ENCODE measurements at regions not wholly inside any gene's neighbourhood (a gene's known extent, or its start where the extent isn't known, plus 50 kb on each side); places are given as distances from the start of the nearest gene placed in this dataset.

- no peak overlapping the region for H3K4me3 Mint-ChIP-seq
- POLR2A ChIA-PET: no interaction called here
- no peaks in the 10 kb centered on the region for H3K4me1 Mint-ChIP-seq
- no peaks in the 10 kb centered on the region for H3K36me3 Mint-ChIP-seq (ENCODE audit: low read depth)
- CTCF ChIA-PET: no interaction called here
- H3K9me3 Mint-ChIP-seq: no peaks in the 10 kb centered on the region
- no peak for DNase-seq
- H3K27ac Mint-ChIP-seq: no peak overlapping the region
- no peaks in the 10 kb centered on the region for H3K27me3 Mint-ChIP-seq
Observed at GRCh38 chr3:177665122-177665808, 468.0 kb upstream of the TBL1XR1 start.

- POLR2A ChIA-PET: no interaction called here
- Mint-ChIP-seq H3K27ac (no peak overlapping the region), H3K4me1 (no peaks in the 10 kb centered on the region), H3K9me3 (no peaks in the 10 kb centered on the region), H3K27me3 (no peaks in the 10 kb centered on the region), H3K36me3 (ENCODE audit: low read depth) (no peaks in the 10 kb centered on the region), H3K4me3 (no peak overlapping the region)
- DNase-seq: no peak
- CTCF ChIA-PET: no interaction called here
Observed at GRCh38 chr3:177672252-177672911, 475.1 kb upstream of the TBL1XR1 start.

DNA sequence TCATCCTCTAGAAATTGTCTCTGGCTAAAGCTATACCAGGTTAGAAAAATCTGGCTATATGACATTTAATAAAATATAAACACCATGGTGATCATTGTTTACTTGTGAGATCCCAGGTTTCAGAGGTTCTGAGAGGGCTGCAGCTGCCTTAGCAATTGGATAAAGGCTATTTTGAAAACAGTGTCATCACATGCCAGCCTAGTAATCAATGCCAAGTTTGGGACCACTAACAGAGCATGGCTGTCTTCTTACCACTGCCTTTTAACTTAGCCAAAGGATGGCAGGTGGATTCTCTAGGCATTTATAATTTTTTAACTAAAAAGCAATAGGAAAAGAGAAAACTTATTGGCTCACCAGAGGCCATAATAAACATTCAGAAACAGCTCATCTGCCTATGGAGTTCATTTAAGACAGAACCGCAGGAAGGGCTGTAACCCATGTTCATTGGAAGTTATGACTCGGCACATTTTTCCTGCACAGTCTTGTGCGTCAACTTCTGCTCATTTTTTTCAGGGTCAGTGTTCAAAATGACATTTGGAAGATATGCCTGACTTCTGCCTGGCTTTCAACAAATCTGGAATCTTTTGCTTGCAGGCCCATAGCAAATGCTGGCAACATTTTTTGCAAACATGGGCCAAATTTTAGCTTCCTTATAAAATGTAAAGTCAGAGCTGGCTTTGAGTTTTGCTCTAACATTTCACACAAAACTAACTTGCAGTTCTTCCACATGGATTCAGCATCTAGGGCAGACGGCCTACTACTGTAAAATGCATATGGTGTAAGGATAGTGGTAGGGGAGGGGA, 476.0 kb upstream of the TBL1XR1 start:
- no peaks in the 10 kb centered on the region for H3K27me3 Mint-ChIP-seq
- POLR2A ChIA-PET: no interaction called here
- no peak for DNase-seq

GRCh38 chr3:177674186-177674585, 476.9 kb upstream of the TBL1XR1 start:
- no peaks in the 10 kb centered on the region for H3K27me3 Mint-ChIP-seq
- H3K4me3 Mint-ChIP-seq: no peak overlapping the region
- ChIA-PET CTCF (no interaction called here), POLR2A (no interaction called here)
- no peaks in the 10 kb centered on the region for H3K9me3 Mint-ChIP-seq
- no peaks in the 10 kb centered on the region for H3K36me3 Mint-ChIP-seq (ENCODE audit: low read depth)
- DNase-seq: no peak
- peaks cover 11% of the 10 kb centered on the region for H3K4me1 Mint-ChIP-seq
- no peak overlapping the region for H3K27ac Mint-ChIP-seq

More for the DNA sequence above, 476.0 kb upstream of the TBL1XR1 start:
- Mint-ChIP-seq H3K36me3 (ENCODE audit: low read depth) (no peaks in the 10 kb centered on the region), H3K4me1 (peaks cover 3% of the 10 kb centered on the region), H3K4me3 (no peak overlapping the region), H3K9me3 (no peaks in the 10 kb centered on the region), H3K27ac (no peak overlapping the region)
- CTCF ChIA-PET: no interaction called here

DNA sequence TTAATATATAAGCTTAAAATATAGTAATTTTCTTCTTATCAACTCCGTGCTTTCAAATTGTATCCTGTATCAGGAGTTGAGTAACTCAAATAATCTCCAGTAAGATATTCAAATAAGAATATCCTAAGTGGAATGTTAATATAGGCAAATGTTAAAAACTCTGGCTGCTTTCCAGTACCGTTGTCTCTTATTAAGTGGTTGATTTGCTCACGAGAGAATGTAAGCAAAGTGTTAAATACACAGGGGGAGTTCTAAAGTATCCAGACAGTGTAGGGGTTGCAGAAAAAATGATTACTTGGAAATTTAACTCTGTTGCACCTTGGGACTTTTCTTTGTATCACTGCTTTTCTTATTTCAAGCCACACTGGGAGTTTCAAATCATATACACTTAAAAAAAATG, 478.9 kb upstream of the TBL1XR1 start:
- POLR2A ChIA-PET: no interaction called here
- Mint-ChIP-seq H3K9me3 (no peaks in the 10 kb centered on the region), H3K4me3 (no peak overlapping the region), H3K4me1 (peaks cover 25% of the 10 kb centered on the region), H3K27me3 (no peaks in the 10 kb centered on the region), H3K27ac (no peak overlapping the region), H3K36me3 (ENCODE audit: low read depth) (no peaks in the 10 kb centered on the region)
- CTCF ChIA-PET: no interaction called here
- DNase-seq: no peak

GRCh38 chr3:177676947-177677587, 479.8 kb upstream of the TBL1XR1 start:
- ChIA-PET POLR2A (no interaction called here), CTCF (no interaction called here)
- Mint-ChIP-seq H3K4me1 (peaks cover 32% of the 10 kb centered on the region), H3K27me3 (no peaks in the 10 kb centered on the region), H3K27ac (no peak overlapping the region), H3K4me3 (no peak overlapping the region), H3K9me3 (no peaks in the 10 kb centered on the region), H3K36me3 (ENCODE audit: low read depth) (no peaks in the 10 kb centered on the region)
- DNase-seq: no peak

- Mint-ChIP-seq H3K4me3 (no peak overlapping the region), H3K27ac (peak overlapping the region; percentile 84), H3K9me3 (no peaks in the 10 kb centered on the region), H3K36me3 (ENCODE audit: low read depth) (no peaks in the 10 kb centered on the region), H3K4me1 (peaks cover 37% of the 10 kb centered on the region), H3K27me3 (no peaks in the 10 kb centered on the region)
- peak; percentile 61 for DNase-seq
- POLR2A ChIA-PET: interaction anchor here (0.7 to 1.8 kb wide), 9 partner anchors 32 to 483 kb away, joined by 3 to 10 read pairs (median 4); partner anchors contain the start of gene TBL1XR1
- CTCF ChIA-PET: interaction anchor here (1.0 to 1.8 kb wide), 2 partner anchors 629 to 741 kb away, joined by 3 to 5 read pairs; no protein-coding TSS in a partner anchor
Observed at GRCh38 chr3:177679568-177680471, 482.5 kb upstream of the TBL1XR1 start.

DNA sequence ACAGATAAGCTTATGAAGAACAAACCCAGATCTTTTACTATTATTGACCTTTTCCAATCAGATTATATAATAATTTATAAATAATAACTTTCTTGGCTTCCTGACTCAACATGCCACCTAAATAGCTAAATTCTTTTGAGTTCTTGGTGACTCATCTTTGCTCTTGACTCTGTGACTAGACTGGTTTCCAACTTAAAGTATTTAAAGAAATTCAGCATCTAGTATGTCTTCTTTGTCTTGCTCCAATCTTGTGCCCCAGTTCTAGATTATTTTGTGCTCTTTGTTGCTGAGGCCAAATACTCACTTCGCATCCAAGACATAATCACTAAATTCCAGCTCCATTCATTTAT, 483.2 kb upstream of the TBL1XR1 start:
- Mint-ChIP-seq H3K4me1 (peaks cover 37% of the 10 kb centered on the region), H3K27ac (no peak overlapping the region), H3K27me3 (no peaks in the 10 kb centered on the region), H3K9me3 (no peaks in the 10 kb centered on the region), H3K4me3 (no peak overlapping the region), H3K36me3 (ENCODE audit: low read depth) (no peaks in the 10 kb centered on the region)
- ChIA-PET CTCF (interaction anchor here (1.0 to 1.8 kb wide), 2 partner anchors 630 to 741 kb away, joined by 3 to 5 read pairs; no protein-coding TSS in a partner anchor), POLR2A (interaction anchor here (0.8 to 1.8 kb wide), 5 partner anchors 141 to 484 kb away, joined by 3 to 10 read pairs (median 4); partner anchors contain the start of gene TBL1XR1)
- DNase-seq: no peak

GRCh38 chr3:177681156-177681555, 483.9 kb upstream of the TBL1XR1 start:
- DNase-seq: no peak
- Mint-ChIP-seq H3K36me3 (ENCODE audit: low read depth) (no peaks in the 10 kb centered on the region), H3K9me3 (no peaks in the 10 kb centered on the region), H3K4me1 (peaks cover 37% of the 10 kb centered on the region), H3K27ac (no peak overlapping the region), H3K27me3 (no peaks in the 10 kb centered on the region), H3K4me3 (no peak overlapping the region)
- ChIA-PET CTCF (no interaction called here), POLR2A (no interaction called here)

DNA sequence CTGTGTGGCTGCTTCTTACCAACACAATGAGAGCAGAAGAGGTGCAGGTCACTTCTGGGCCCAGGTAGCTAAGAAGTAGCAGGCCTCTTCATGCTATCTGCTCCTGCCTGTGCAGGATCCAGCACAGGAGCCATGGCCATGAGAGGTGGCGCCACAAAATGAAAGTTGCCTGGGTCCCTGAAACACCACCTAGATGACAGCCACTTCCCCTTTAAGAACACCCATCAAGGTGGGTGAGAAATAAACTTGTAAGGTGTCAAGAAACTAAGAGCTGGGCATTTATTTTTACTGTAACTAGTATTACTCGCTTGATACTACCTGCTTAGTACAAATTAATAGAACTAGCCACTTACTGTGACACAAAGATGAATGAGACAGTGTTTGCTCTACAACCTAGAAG, 484.6 kb upstream of the TBL1XR1 start:
- Mint-ChIP-seq H3K36me3 (ENCODE audit: low read depth) (no peaks in the 10 kb centered on the region), H3K27me3 (no peaks in the 10 kb centered on the region), H3K27ac (no peak overlapping the region), H3K4me1 (peaks cover 37% of the 10 kb centered on the region), H3K4me3 (no peak overlapping the region), H3K9me3 (no peaks in the 10 kb centered on the region)
- DNase-seq: no peak
- POLR2A ChIA-PET: no interaction called here
- CTCF ChIA-PET: interaction anchor here (1.0 kb wide), 1 partner anchor 9 kb away, joined by 3 read pairs; no protein-coding TSS in a partner anchor

DNA sequence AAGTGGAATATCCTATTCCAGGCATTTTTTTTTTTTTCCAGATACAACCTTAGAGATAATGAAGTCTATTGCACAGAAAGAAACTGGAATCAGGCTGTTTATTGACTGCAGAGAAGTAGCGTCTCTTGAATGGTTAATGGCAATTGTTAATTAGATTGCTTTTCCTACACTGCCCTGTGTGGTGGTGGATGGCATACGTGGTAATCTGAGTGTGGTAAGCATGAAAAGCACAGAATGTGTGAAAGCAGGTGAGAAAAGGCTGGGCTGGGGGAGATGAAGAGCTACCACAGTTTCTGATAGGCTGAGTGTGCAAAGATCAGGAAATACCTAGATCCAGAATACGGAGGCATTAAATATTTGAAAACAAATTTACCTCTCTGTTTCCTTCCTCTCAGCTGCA, 486.3 kb upstream of the TBL1XR1 start:
- H3K4me1 Mint-ChIP-seq: peaks cover 32% of the 10 kb centered on the region
- H3K27me3 Mint-ChIP-seq: no peaks in the 10 kb centered on the region
- no peaks in the 10 kb centered on the region for H3K36me3 Mint-ChIP-seq (ENCODE audit: low read depth)
- H3K9me3 Mint-ChIP-seq: no peaks in the 10 kb centered on the region
- DNase-seq: no peak
- no peak overlapping the region for H3K4me3 Mint-ChIP-seq
- CTCF ChIA-PET: no interaction called here
- POLR2A ChIA-PET: no interaction called here
- H3K27ac Mint-ChIP-seq: no peak overlapping the region

GRCh38 chr3:177686671-177687070, 489.4 kb upstream of the TBL1XR1 start:
- no peak for DNase-seq
- no peak overlapping the region for H3K4me3 Mint-ChIP-seq
- H3K9me3 Mint-ChIP-seq: no peaks in the 10 kb centered on the region
- POLR2A ChIA-PET: no interaction called here
- H3K4me1 Mint-ChIP-seq: peaks cover 9% of the 10 kb centered on the region
- H3K27me3 Mint-ChIP-seq: no peaks in the 10 kb centered on the region
- no peaks in the 10 kb centered on the region for H3K36me3 Mint-ChIP-seq (ENCODE audit: low read depth)
- no peak overlapping the region for H3K27ac Mint-ChIP-seq
- CTCF ChIA-PET: no interaction called here
